Type B pancreatic cell (in vitro differentiated cells): ENCODE measurements at regions not wholly inside any gene's neighbourhood (a gene's known extent, or its start where the extent isn't known, plus 50 kb on each side); places are given as distances from the start of the nearest gene placed in this dataset.

Source experiments
- DNase-seq: peaks from one replicate; pipeline ENCODE4 v3.0.0; 2021; ENCODE audit warnings: mixed read lengths; ENCODE audit not compliant: unreplicated experiment; ENCODE audit errors: extremely low spot score
- H3K27ac Mint-ChIP-seq: 2 replicates; pipeline ENCODE4 v1.8.0; 2021; ENCODE audit warnings: mild to moderate bottlenecking, mixed read lengths
- H3K27me3 Mint-ChIP-seq: 2 replicates; pipeline ENCODE4 v1.8.0; 2021; ENCODE audit warnings: mixed read lengths
- H3K36me3 Mint-ChIP-seq: 2 replicates; pipeline ENCODE4 v1.8.0; 2021; ENCODE audit warnings: mixed read lengths
- H3K4me1 Mint-ChIP-seq: one replicate; pipeline ENCODE4 v1.8.0; 2021; ENCODE audit warnings: mixed read lengths; ENCODE audit not compliant: unreplicated experiment
- H3K4me3 Mint-ChIP-seq: 2 replicates; pipeline ENCODE4 v1.8.0; 2021; ENCODE audit warnings: mild to moderate bottlenecking, mixed read lengths
- H3K9me3 Mint-ChIP-seq: 2 replicates; pipeline ENCODE4 v1.8.0; 2021; ENCODE audit warnings: mixed read lengths
- CTCF ChIP-seq: fragments of 200-600 bp; sonication (generic); conservative IDR thresholded peaks from 2 replicates; pipeline ENCODE4 v1.5.0; 2021; ENCODE audit warnings: antibody characterized with exemption, mild to moderate bottlenecking

- no peak overlapping the region for H3K4me3 Mint-ChIP-seq
- TF ChIP-seq CTCF = no peak
- H3K27me3 Mint-ChIP-seq = no peaks in the 10 kb centered on the region
- DNase-seq = no peak
- H3K27ac Mint-ChIP-seq = no peak overlapping the region
- no peaks in the 10 kb centered on the region for H3K9me3 Mint-ChIP-seq
- H3K4me1 Mint-ChIP-seq = peaks cover 6% of the 10 kb centered on the region
- H3K36me3 Mint-ChIP-seq = no peaks in the 10 kb centered on the region
Measured at GRCh38 chr5:156155598-156155997, 171.4 kb upstream of the SGCD start.

GRCh38 chr5:156164306-156164705, 162.7 kb upstream of the SGCD start:
- H3K4me3 Mint-ChIP-seq = no peak overlapping the region
- no peaks in the 10 kb centered on the region for H3K27me3 Mint-ChIP-seq
- H3K36me3 Mint-ChIP-seq = no peaks in the 10 kb centered on the region
- H3K4me1 Mint-ChIP-seq = peaks cover 5% of the 10 kb centered on the region
- H3K9me3 Mint-ChIP-seq = no peaks in the 10 kb centered on the region
- no peak overlapping the region for H3K27ac Mint-ChIP-seq
- no peak for TF ChIP-seq CTCF
- DNase-seq = no peak

- Mint-ChIP-seq H3K27me3 (no peaks in the 10 kb centered on the region), H3K36me3 (no peaks in the 10 kb centered on the region), H3K27ac (no peak overlapping the region), H3K4me1 (peaks cover 6% of the 10 kb centered on the region), H3K4me3 (no peak overlapping the region), H3K9me3 (no peaks in the 10 kb centered on the region)
- no peak for DNase-seq
- TF ChIP-seq CTCF = no peak
Measured at GRCh38 chr5:156169495-156169894, 157.5 kb upstream of the SGCD start.

- H3K9me3 Mint-ChIP-seq = no peaks in the 10 kb centered on the region
Measured at GRCh38 chr5:156170351-156170961, 156.5 kb upstream of the SGCD start.

GRCh38 chr5:156174225-156174624, 152.7 kb upstream of the SGCD start:
- no peak overlapping the region for H3K4me3 Mint-ChIP-seq
- no peak for DNase-seq
- H3K36me3 Mint-ChIP-seq = no peaks in the 10 kb centered on the region
- H3K27me3 Mint-ChIP-seq = no peaks in the 10 kb centered on the region
- H3K4me1 Mint-ChIP-seq = peaks cover 2% of the 10 kb centered on the region
- no peak for TF ChIP-seq CTCF
- no peaks in the 10 kb centered on the region for H3K9me3 Mint-ChIP-seq
- H3K27ac Mint-ChIP-seq = no peak overlapping the region

More at GRCh38 chr5:156170351-156170961, 156.5 kb upstream of the SGCD start:
- Mint-ChIP-seq H3K27ac (no peak overlapping the region), H3K36me3 (no peaks in the 10 kb centered on the region), H3K4me3 (no peak overlapping the region), H3K27me3 (no peaks in the 10 kb centered on the region), H3K4me1 (peaks cover 6% of the 10 kb centered on the region)
- no peak for TF ChIP-seq CTCF
- no peak for DNase-seq

- no peak for DNase-seq
- no peak overlapping the region for H3K4me3 Mint-ChIP-seq
- H3K27me3 Mint-ChIP-seq = no peaks in the 10 kb centered on the region
- no peak overlapping the region for H3K27ac Mint-ChIP-seq
- H3K9me3 Mint-ChIP-seq = peaks cover 5% of the 10 kb centered on the region
- H3K4me1 Mint-ChIP-seq = no peaks in the 10 kb centered on the region
- no peaks in the 10 kb centered on the region for H3K36me3 Mint-ChIP-seq
- TF ChIP-seq CTCF = no peak
Measured at GRCh38 chr5:156178117-156178516, 148.8 kb upstream of the SGCD start.
